ENCODE measurements at regions not wholly inside any gene's neighbourhood (a gene's known extent, or its start where the extent isn't known, plus 50 kb on each side); places are given as distances from the start of the nearest gene placed in this dataset.

DNA sequence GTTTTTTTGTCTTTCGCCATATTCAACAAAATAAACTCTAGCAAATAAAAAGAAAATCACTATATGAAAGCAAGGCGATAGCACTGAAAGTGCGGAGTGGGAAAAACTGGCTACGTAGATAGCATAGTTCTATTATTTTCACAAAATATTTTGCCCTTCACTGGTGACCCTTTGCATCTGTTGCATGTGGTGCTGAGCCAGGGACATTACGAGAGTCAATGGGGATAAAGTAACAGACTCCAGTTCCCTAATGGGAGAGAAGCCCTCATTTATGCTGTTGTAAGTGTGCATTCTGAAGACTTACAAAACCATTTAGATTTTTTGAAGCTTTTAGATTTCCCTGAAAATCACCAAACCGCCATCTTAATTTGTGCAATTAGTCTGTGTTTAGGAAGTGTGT is 501.6 kb downstream of the PPARGC1A start:
- 100% methylated on average over 1 of the region's 6 CpGs for WGBS (ENCODE audit: insufficient coverage)
- no peaks in the 10 kb centered on the region for H3K9me3 Mint-ChIP-seq (ENCODE audit: insufficient read depth)
- DNase-seq (no peak), ATAC-seq (ENCODE audit: low read depth) (no peak)
- no peaks in the 10 kb centered on the region for H3K79me2 ChIP-seq (ENCODE audit: control insufficient read depth, insufficient read depth, low read length)
- H3K4me1 ChIP-seq (ENCODE audit: control insufficient read depth in 2 of 2, insufficient read depth in 2 of 2, low read length in 2 of 2), result no peaks in the 10 kb centered on the region
- ChIA-PET CTCF (no interaction called here), POLR2A (no interaction called here)
- no peaks in the 10 kb centered on the region for H3K4me1 Mint-ChIP-seq
- TF ChIP-seq, protein P1, sequence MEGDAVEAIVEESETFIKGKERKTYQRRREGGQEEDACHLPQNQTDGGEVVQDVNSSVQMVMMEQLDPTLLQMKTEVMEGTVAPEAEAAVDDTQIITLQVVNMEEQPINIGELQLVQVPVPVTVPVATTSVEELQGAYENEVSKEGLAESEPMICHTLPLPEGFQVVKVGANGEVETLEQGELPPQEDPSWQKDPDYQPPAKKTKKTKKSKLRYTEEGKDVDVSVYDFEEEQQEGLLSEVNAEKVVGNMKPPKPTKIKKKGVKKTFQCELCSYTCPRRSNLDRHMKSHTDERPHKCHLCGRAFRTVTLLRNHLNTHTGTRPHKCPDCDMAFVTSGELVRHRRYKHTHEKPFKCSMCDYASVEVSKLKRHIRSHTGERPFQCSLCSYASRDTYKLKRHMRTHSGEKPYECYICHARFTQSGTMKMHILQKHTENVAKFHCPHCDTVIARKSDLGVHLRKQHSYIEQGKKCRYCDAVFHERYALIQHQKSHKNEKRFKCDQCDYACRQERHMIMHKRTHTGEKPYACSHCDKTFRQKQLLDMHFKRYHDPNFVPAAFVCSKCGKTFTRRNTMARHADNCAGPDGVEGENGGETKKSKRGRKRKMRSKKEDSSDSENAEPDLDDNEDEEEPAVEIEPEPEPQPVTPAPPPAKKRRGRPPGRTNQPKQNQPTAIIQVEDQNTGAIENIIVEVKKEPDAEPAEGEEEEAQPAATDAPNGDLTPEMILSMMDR (IDR thresholded peaks at IDR 0.05), result no peak
- H3K9me3 ChIP-seq (ENCODE audit: control extremely low read depth in 1 of 3, control insufficient read depth in 2 of 3, insufficient read depth in 1 of 3, low read length in 2 of 3), result no peaks in the 10 kb centered on the region
- intact Hi-C loops (cut with micrococcal nuclease), result no loop called here
- H3K36me3 ChIP-seq (replicated peaks in 1 of 2; ENCODE audit: control extremely low read depth in 1 of 2, control insufficient read depth in 1 of 2, extremely low read depth in 1 of 2, insufficient read depth in 2 of 2, low read length in 1 of 2), result no peaks in the 10 kb centered on the region
- no peak overlapping the region for H3K9ac ChIP-seq (ENCODE audit: low read length)
- H3K27me3 Mint-ChIP-seq, result no peaks in the 10 kb centered on the region
- no peak overlapping the region for H3K4me3 ChIP-seq (ENCODE audit: control extremely low read depth in 1 of 5, extremely low read depth in 1 of 5, insufficient read depth in 1 of 5, low read depth in 2 of 5, low read length in 4 of 5)
- H3K27me3 ChIP-seq (replicated peaks in 1 of 4; ENCODE audit: control extremely low read depth in 1 of 4, control insufficient read depth in 3 of 4, insufficient read depth in 4 of 4, low read length in 3 of 4), result no peaks in the 10 kb centered on the region
- H3K27ac Mint-ChIP-seq, result no peak overlapping the region
- H3K4me3 Mint-ChIP-seq, result no peak overlapping the region
- H4K20me1 ChIP-seq (ENCODE audit: control insufficient read depth, insufficient read depth, low read length, poor library complexity, severe bottlenecking), result no peaks in the 10 kb centered on the region
- H2AFZ ChIP-seq (ENCODE audit: insufficient read depth, low read depth, low read length, poor library complexity, severe bottlenecking), result no peak overlapping the region
- no peak overlapping the region for H3K4me2 ChIP-seq (replicated peaks; ENCODE audit: low read depth, low read length, poor library complexity, severe bottlenecking)
- H3K27ac ChIP-seq (ENCODE audit: low read length in 2 of 2), result no peak overlapping the region

DNA sequence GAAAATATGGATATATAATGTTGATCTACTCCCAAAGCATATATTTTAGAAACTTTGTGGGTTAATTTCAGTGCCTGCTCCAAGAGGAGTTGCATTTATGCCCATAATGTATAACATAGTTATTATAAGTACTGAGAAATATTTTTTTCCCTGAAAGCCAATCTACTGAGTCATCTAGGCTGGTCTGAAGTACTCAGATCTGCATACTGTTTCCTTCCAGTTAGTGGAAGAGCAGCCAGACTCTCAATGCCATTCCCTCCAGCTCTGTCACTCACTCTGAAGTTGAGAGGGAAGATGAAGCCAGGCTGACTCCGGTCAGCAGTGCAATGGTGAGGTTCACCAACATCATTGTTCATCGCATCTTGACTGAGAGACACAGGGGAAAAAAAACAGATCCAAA is 505.1 kb downstream of the PPARGC1A start:
- H3K79me2 ChIP-seq (ENCODE audit: control insufficient read depth, insufficient read depth, low read length), result no peaks in the 10 kb centered on the region
- ChIA-PET POLR2A (no interaction called here), CTCF (no interaction called here)
- no peaks in the 10 kb centered on the region for H3K27me3 Mint-ChIP-seq
- H3K9ac ChIP-seq (ENCODE audit: low read length), result no peak overlapping the region
- no peak overlapping the region for H2AFZ ChIP-seq (ENCODE audit: insufficient read depth, low read depth, low read length, poor library complexity, severe bottlenecking)
- no peak overlapping the region for H3K27ac Mint-ChIP-seq
- H3K4me3 Mint-ChIP-seq, result no peak overlapping the region
- no peaks in the 10 kb centered on the region for H3K4me1 Mint-ChIP-seq
- ATAC-seq (ENCODE audit: low read depth) (no peak), DNase-seq (no peak)
- no peak overlapping the region for H3K27ac ChIP-seq (ENCODE audit: low read length in 2 of 2)
- TF ChIP-seq EZH2 (IDR thresholded peaks at IDR 0.05; ENCODE audit: borderline replicate concordance, insufficient read depth, low read depth, low read length, poor library complexity, severe bottlenecking), result no peak
- TF ChIP-seq, protein P1 (IDR thresholded peaks at IDR 0.05), result no peak
- no peak overlapping the region for H3K4me2 ChIP-seq (replicated peaks; ENCODE audit: low read depth, low read length, poor library complexity, severe bottlenecking)
- intact Hi-C loops (cut with micrococcal nuclease), result no loop called here
- no peak overlapping the region for H3K4me3 ChIP-seq (ENCODE audit: control extremely low read depth in 1 of 5, extremely low read depth in 1 of 5, insufficient read depth in 1 of 5, low read depth in 2 of 5, low read length in 4 of 5)
- no peaks in the 10 kb centered on the region for H3K36me3 ChIP-seq (replicated peaks in 1 of 2; ENCODE audit: control extremely low read depth in 1 of 2, control insufficient read depth in 1 of 2, extremely low read depth in 1 of 2, insufficient read depth in 2 of 2, low read length in 1 of 2)
- WGBS (ENCODE audit: insufficient coverage), result 100% methylated on average over 2 of the region's 2 CpGs
- no peaks in the 10 kb centered on the region for H4K20me1 ChIP-seq (ENCODE audit: control insufficient read depth, insufficient read depth, low read length, poor library complexity, severe bottlenecking)
- H3K4me1 ChIP-seq (ENCODE audit: control insufficient read depth in 2 of 2, insufficient read depth in 2 of 2, low read length in 2 of 2), result no peaks in the 10 kb centered on the region
- H3K9me3 Mint-ChIP-seq (ENCODE audit: insufficient read depth), result no peaks in the 10 kb centered on the region
- no peaks in the 10 kb centered on the region for H3K27me3 ChIP-seq (replicated peaks in 1 of 4; ENCODE audit: control extremely low read depth in 1 of 4, control insufficient read depth in 3 of 4, insufficient read depth in 4 of 4, low read length in 3 of 4)
- no peaks in the 10 kb centered on the region for H3K9me3 ChIP-seq (ENCODE audit: control extremely low read depth in 1 of 3, control insufficient read depth in 2 of 3, insufficient read depth in 1 of 3, low read length in 2 of 3)
